Mucosa of stomach (tissue), 1 donor: ENCODE measurements at regions not wholly inside any gene's neighbourhood (a gene's known extent, or its start where the extent isn't known, plus 50 kb on each side); places are given as distances from the start of the nearest gene placed in this dataset.
"Not testable (repeated sequence)": the region's sequence is repeated elsewhere in the genome, so short reads cannot be mapped to it uniquely, and the experiment has no call there.

Experiments used
- H3K27me3 ChIP-seq: one replicate; pipeline ENCODE4 v1.7.0; 2013; ENCODE audit warnings: mild to moderate bottlenecking, low read length; ENCODE audit not compliant: control insufficient read depth, insufficient read depth
- H3K36me3 ChIP-seq: one replicate; pipeline ENCODE4 v1.7.0; 2013; ENCODE audit warnings: low read length; ENCODE audit not compliant: control insufficient read depth, insufficient read depth
- H3K4me1 ChIP-seq: one replicate; pipeline ENCODE4 v1.7.0; 2013; ENCODE audit warnings: mild to moderate bottlenecking, low read length; ENCODE audit not compliant: control insufficient read depth, insufficient read depth
- H3K4me3 ChIP-seq: one replicate; pipeline ENCODE4 v1.7.0; 2013; ENCODE audit warnings: low read length
- H3K9ac ChIP-seq: one replicate; pipeline ENCODE4 v1.7.0; 2013; ENCODE audit warnings: mild to moderate bottlenecking, low read length, moderate library complexity
- H3K9me3 ChIP-seq: one replicate; pipeline ENCODE4 v1.7.0; 2013; ENCODE audit warnings: mild to moderate bottlenecking, low read length, moderate library complexity; ENCODE audit not compliant: control insufficient read depth
- donor health status: Pancreatic carcinoma.

DNA sequence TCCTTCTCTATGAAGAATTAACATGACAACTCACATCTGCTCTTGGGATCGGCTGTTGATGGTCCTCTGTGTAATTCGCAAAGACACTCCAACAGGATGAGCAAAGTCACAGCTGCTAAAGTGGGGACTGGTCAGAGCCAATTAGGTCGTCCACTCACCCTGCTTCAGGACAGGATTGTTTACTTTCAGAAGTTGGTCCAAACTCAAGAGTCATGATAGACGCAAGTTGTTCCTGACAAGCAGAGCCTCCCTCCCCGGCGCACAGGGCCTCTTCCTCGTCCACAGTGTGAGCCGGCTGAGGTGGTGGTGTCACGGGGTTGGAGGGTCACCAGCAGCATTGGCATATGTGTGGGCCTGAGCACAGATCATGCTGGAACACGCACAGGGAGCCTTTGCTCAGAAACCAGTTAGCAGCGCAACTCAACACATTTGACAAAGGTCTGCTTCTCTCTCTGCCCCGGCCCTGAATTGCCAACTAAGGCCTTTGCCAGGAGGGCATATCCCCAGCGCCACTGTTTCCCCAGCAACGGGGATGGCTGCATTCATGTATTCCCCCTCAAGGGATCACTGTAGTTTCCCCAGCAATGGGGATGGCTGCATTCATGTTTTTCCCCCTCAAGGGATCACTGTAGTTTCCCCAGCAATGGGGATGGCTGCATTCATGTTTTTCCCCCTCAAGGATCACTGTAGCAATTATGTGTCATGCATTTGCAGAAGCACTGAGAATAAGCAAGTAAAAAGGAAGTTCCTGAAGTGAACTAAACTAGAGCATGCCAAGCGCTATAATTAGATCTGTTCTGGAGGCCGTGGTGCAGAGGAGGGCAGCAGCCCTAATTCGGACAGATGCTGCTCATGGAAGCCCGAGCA lies 111.7 kb downstream of the THBS2 start:
- Histone ChIP-seq H3K9me3 (no peaks in the 10 kb centered on the region), H3K36me3 (no peaks in the 10 kb centered on the region), H3K4me3 (no peak overlapping the region), H3K27me3 (no peaks in the 10 kb centered on the region), H3K4me1 (no peaks in the 10 kb centered on the region), H3K9ac (no peak overlapping the region)

DNA sequence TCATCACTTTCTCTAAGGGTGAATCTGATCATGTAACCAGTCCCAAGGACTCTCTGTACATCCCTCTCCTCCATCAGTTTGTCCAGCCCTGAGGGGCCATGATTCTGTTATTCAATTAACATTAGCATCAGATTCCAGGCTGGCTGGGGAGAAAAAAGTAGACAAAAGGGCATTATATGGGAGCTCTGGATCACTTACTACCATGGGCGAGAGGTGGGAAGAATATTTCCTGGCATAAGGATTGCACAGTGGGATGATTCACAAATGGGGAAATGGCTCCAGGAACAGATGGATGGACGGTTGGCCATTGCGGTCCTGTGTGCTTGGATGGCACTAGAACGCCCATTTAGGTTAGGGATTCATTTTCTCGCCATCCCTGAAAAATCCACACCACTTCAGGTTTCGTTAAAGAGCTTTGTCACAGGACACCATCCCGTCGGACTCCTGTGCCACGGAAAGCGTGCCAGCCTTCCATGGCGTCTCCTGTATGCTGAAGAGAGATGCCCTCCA lies 112.6 kb downstream of the THBS2 start:
- Histone ChIP-seq H3K9ac (no peak overlapping the region), H3K27me3 (no peaks in the 10 kb centered on the region)

DNA sequence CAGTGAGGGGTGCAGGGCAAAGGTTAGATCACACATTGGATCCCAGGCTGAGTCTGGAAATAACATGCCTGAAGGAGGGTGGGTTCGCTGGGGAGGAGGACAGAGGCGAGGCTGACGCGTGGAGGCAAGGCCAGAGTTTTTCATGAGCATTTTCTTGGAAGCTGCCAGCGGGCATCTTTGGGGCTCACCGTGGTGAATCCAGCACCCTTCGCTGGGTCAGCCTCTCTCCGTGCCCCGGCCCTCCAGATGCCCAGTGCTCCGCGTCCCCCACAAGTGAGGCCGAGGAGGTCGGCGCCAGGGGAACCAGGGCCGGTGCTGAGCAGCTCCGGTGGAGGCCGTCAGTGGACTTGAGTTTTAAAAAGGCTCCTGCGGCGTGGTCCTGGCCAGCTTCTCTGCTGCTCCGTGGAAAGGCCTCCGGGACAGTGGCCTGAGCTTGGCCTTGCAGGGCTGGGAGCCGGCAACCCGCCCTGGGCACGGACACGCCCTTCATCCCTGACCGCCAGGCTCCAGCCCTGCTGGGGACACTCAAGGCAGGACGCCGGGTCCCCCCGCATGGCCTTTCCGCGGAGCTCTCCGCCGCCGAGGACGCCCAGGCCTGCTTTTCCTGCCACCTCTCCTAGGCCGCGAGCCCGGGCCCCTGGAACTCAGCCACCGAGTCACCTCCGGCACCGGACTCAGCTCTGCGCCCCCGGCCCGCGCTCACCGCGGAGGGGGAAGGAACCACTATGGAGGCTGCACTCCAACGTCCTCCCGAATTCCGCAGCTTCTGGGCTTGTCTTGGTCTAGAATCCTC lies 114.3 kb downstream of the THBS2 start:
- H3K4me1 ChIP-seq: no peaks in the 10 kb centered on the region
- no peaks in the 10 kb centered on the region for H3K36me3 ChIP-seq
- H3K9ac ChIP-seq: no peak overlapping the region
- no peaks in the 10 kb centered on the region for H3K9me3 ChIP-seq
- no peak overlapping the region for H3K4me3 ChIP-seq
- no peaks in the 10 kb centered on the region for H3K27me3 ChIP-seq

More for the DNA sequence above, 112.6 kb downstream of the THBS2 start:
- Histone ChIP-seq H3K9me3 (no peaks in the 10 kb centered on the region), H3K36me3 (no peaks in the 10 kb centered on the region), H3K4me1 (no peaks in the 10 kb centered on the region), H3K4me3 (no peak overlapping the region)

- Histone ChIP-seq H3K4me3 (no peak overlapping the region), H3K36me3 (no peaks in the 10 kb centered on the region), H3K27me3 (no peaks in the 10 kb centered on the region), H3K9ac (no peak overlapping the region), H3K9me3 (no peaks in the 10 kb centered on the region), H3K4me1 (no peaks in the 10 kb centered on the region)
These were observed 121.2 kb downstream of the THBS2 start for GRCh38 chr6:169132352-169132940.

- no peaks in the 10 kb centered on the region for H3K9me3 ChIP-seq
- H3K27me3 ChIP-seq: no peaks in the 10 kb centered on the region
- no peaks in the 10 kb centered on the region for H3K4me1 ChIP-seq
- H3K4me3 ChIP-seq: no peak overlapping the region
- H3K36me3 ChIP-seq: no peaks in the 10 kb centered on the region
- H3K9ac ChIP-seq: no peak overlapping the region
These were observed 122.3 kb downstream of the THBS2 start for GRCh38 chr6:169131390-169131789.

GRCh38 chr6:169130113-169130512 lies 123.5 kb downstream of the THBS2 start:
- no peaks in the 10 kb centered on the region for H3K4me1 ChIP-seq
- H3K4me3 ChIP-seq: no peak overlapping the region
- no peaks in the 10 kb centered on the region for H3K27me3 ChIP-seq
- no peaks in the 10 kb centered on the region for H3K36me3 ChIP-seq
- no peak overlapping the region for H3K9ac ChIP-seq
- H3K9me3 ChIP-seq: no peaks in the 10 kb centered on the region

GRCh38 chr6:169121013-169121412 lies 132.6 kb downstream of the THBS2 start:
- H3K9me3 ChIP-seq: no peaks in the 10 kb centered on the region

DNA sequence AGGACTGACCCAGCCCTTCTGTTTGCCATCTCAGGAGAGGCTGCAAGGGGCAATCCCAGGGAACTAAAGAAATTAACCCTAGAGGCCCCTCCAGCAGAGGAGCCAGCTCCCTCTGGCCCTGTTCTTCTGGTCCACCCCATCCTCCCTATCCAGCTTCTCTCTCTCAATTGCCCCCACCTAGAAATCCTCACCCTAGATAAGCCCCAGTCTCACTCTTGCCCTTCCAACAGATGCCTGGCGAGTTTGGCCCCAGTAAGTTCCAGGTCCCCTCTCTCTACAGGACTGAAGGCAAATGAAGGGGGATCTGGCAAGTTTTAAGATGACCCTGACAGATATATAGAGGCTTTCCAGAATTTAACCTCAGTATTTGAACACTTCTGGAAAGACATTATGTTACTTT lies 134.0 kb downstream of the THBS2 start:
- no peaks in the 10 kb centered on the region for H3K36me3 ChIP-seq
- no peaks in the 10 kb centered on the region for H3K9me3 ChIP-seq
- H3K4me3 ChIP-seq: no peak overlapping the region
- H3K4me1 ChIP-seq: no peaks in the 10 kb centered on the region
- no peak overlapping the region for H3K9ac ChIP-seq
- no peaks in the 10 kb centered on the region for H3K27me3 ChIP-seq

More at GRCh38 chr6:169121013-169121412, 132.6 kb downstream of the THBS2 start:
- Histone ChIP-seq H3K4me1 (no peaks in the 10 kb centered on the region), H3K36me3 (no peaks in the 10 kb centered on the region), H3K27me3 (no peaks in the 10 kb centered on the region), H3K9ac (no peak overlapping the region), H3K4me3 (no peak overlapping the region)

DNA sequence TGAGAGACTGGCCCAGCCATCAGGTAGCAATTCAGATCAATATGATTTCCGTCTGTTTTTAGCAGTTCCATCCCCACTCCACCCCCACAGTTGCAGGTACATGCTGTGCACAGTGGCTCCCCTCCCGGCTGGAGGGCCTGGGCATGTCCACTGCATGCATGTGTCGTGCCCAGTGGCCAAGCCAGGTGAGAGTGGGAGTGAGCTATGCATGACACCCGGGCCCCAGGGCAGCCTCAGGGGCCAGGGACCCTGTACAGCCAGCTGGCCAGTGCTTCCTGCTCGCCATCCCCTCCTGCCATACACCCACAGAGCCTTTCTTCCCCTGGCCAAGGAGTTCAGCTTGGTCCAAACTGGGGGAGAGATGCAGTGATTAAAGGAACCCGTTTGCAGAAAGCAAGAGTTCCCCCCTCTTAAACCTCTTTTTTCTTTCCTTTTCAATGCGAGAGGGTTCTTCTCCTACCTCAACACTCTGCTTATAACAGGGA lies 135.3 kb downstream of the THBS2 start:
- H3K4me3 ChIP-seq: no peak overlapping the region
- H3K36me3 ChIP-seq: no peaks in the 10 kb centered on the region
- H3K9ac ChIP-seq: no peak overlapping the region
- no peaks in the 10 kb centered on the region for H3K4me1 ChIP-seq
- no peaks in the 10 kb centered on the region for H3K9me3 ChIP-seq
- no peaks in the 10 kb centered on the region for H3K27me3 ChIP-seq

- no peaks in the 10 kb centered on the region for H3K27me3 ChIP-seq
- no peak overlapping the region for H3K9ac ChIP-seq
- no peaks in the 10 kb centered on the region for H3K9me3 ChIP-seq
- no peaks in the 10 kb centered on the region for H3K36me3 ChIP-seq
- no peaks in the 10 kb centered on the region for H3K4me1 ChIP-seq
- H3K4me3 ChIP-seq: no peak overlapping the region
These were observed 136.0 kb downstream of the THBS2 start for GRCh38 chr6:169117663-169118062.

- no peak overlapping the region for H3K9ac ChIP-seq
- no peak overlapping the region for H3K4me3 ChIP-seq
- no peaks in the 10 kb centered on the region for H3K4me1 ChIP-seq
- no peaks in the 10 kb centered on the region for H3K36me3 ChIP-seq
- H3K27me3 ChIP-seq: no peaks in the 10 kb centered on the region
- H3K9me3 ChIP-seq: no peaks in the 10 kb centered on the region
These were observed 138.0 kb downstream of the THBS2 start for GRCh38 chr6:169115632-169116031.

GRCh38 chr6:169114632-169115031 lies 139.0 kb downstream of the THBS2 start:
- H3K4me1 ChIP-seq, H3K4me3 ChIP-seq, H3K36me3 ChIP-seq, H3K9me3 ChIP-seq, H3K27me3 ChIP-seq, H3K9ac ChIP-seq: not testable (repeated sequence)
